HG03196 (cell line): ENCODE measurements at regions not wholly inside any gene's neighbourhood (a gene's known extent, or its start where the extent isn't known, plus 50 kb on each side); places are given as distances from the start of the nearest gene placed in this dataset.
"Not testable (repeated sequence)": the region's sequence is repeated elsewhere in the genome, so short reads cannot be mapped to it uniquely, and the experiment has no call there.

ENCODE experiments used
- ATAC-seq: cut with Tn5 transposase; IDR thresholded peaks from one replicate; pipeline ENCODE4 v1.9.1; 2021; ENCODE audit not compliant: unreplicated experiment

GRCh38 chr3:67064105-67064504, 66.0 kb downstream of the KBTBD8 start:
- ATAC-seq, result no peak

GRCh38 chr3:67067251-67067650, 69.1 kb downstream of the KBTBD8 start:
- peak; percentile 71 for ATAC-seq

GRCh38 chr3:67072640-67073039, 74.5 kb downstream of the KBTBD8 start:
- ATAC-seq, result not testable (repeated sequence)

GRCh38 chr3:67073812-67074211, 75.7 kb downstream of the KBTBD8 start:
- ATAC-seq, result no peak

GRCh38 chr3:67075295-67075694, 77.2 kb downstream of the KBTBD8 start:
- no peak for ATAC-seq

GRCh38 chr3:67076607-67077006, 78.5 kb downstream of the KBTBD8 start:
- ATAC-seq, result no peak

GRCh38 chr3:67077656-67078055, 79.5 kb downstream of the KBTBD8 start:
- ATAC-seq, result no peak

- no peak for ATAC-seq
These were observed 84.5 kb downstream of the KBTBD8 start for GRCh38 chr3:67082533-67083024.

- peak; percentile 79 for ATAC-seq
These were observed 85.2 kb downstream of the KBTBD8 start for GRCh38 chr3:67083277-67083676.

- no peak for ATAC-seq
These were observed 89.7 kb downstream of the KBTBD8 start for GRCh38 chr3:67087788-67088187.

- ATAC-seq, result no peak
These were observed 92.4 kb downstream of the KBTBD8 start for GRCh38 chr3:67090474-67090873.

- ATAC-seq, result no peak
These were observed 95.2 kb downstream of the KBTBD8 start for GRCh38 chr3:67093305-67093704.

- no peak for ATAC-seq
These were observed 96.1 kb downstream of the KBTBD8 start for GRCh38 chr3:67094167-67094566.

GRCh38 chr3:67094774-67095173, 96.7 kb downstream of the KBTBD8 start:
- no peak for ATAC-seq

- no peak for ATAC-seq
These were observed 106.3 kb downstream of the KBTBD8 start for GRCh38 chr3:67104388-67104787.

GRCh38 chr3:67106874-67107273, 108.8 kb downstream of the KBTBD8 start:
- no peak for ATAC-seq

GRCh38 chr3:67109651-67110204, 111.6 kb downstream of the KBTBD8 start:
- no peak for ATAC-seq

GRCh38 chr3:67113802-67114407, 115.8 kb downstream of the KBTBD8 start:
- peak; percentile 98 for ATAC-seq

- no peak for ATAC-seq
These were observed 120.0 kb downstream of the KBTBD8 start for GRCh38 chr3:67118122-67118521.

GRCh38 chr3:67118635-67119034, 120.5 kb downstream of the KBTBD8 start:
- ATAC-seq, result no peak

- ATAC-seq, result no peak
These were observed 125.8 kb downstream of the KBTBD8 start for GRCh38 chr3:67123914-67124313.

GRCh38 chr3:67127254-67127653, 129.1 kb downstream of the KBTBD8 start:
- no peak for ATAC-seq

- no peak for ATAC-seq
These were observed 144.3 kb downstream of the KBTBD8 start for GRCh38 chr3:67142432-67142831.
